ENCODE measurements at regions not wholly inside any gene's neighbourhood (a gene's known extent, or its start where the extent isn't known, plus 50 kb on each side); places are given as distances from the start of the nearest gene placed in this dataset.

- TF ChIP-seq, protein P1, sequence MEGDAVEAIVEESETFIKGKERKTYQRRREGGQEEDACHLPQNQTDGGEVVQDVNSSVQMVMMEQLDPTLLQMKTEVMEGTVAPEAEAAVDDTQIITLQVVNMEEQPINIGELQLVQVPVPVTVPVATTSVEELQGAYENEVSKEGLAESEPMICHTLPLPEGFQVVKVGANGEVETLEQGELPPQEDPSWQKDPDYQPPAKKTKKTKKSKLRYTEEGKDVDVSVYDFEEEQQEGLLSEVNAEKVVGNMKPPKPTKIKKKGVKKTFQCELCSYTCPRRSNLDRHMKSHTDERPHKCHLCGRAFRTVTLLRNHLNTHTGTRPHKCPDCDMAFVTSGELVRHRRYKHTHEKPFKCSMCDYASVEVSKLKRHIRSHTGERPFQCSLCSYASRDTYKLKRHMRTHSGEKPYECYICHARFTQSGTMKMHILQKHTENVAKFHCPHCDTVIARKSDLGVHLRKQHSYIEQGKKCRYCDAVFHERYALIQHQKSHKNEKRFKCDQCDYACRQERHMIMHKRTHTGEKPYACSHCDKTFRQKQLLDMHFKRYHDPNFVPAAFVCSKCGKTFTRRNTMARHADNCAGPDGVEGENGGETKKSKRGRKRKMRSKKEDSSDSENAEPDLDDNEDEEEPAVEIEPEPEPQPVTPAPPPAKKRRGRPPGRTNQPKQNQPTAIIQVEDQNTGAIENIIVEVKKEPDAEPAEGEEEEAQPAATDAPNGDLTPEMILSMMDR (IDR thresholded peaks at IDR 0.05): no peak
- no peak for TF ChIP-seq POLR2A (IDR thresholded peaks at IDR 0.05)
Observed at GRCh38 chr1:5399771-5400170, 592.5 kb downstream of the NPHP4 start.

All from right lobe of liver (tissue), 4 donors.